Transverse colon (tissue), 4 donors: ENCODE measurements at regions not wholly inside any gene's neighbourhood (a gene's known extent, or its start where the extent isn't known, plus 50 kb on each side); places are given as distances from the start of the nearest gene placed in this dataset.
A peak's percentile ranks its signal among the peaks of the same experiment; 100 is the strongest.
"Not testable (repeated sequence)": the region's sequence is repeated elsewhere in the genome, so short reads cannot be mapped to it uniquely, and the experiment has no call there.

Experiments used
- DNase-seq: peaks from one replicate; pipeline ENCODE4 v3.0.0-alpha.2; 2019
- H3K27ac ChIP-seq, 4 donors: fragments of 200-600 bp; sonication (generic); 2 replicates each; pipeline ENCODE4 v1.5.1; 2016 to 2018; ENCODE audit warnings: inconsistent platforms in 4 of 4
- H3K27me3 ChIP-seq: fragments of 200-600 bp; sonication (generic); 2 replicates; pipeline ENCODE4 v1.5.1; 2017; ENCODE audit warnings: inconsistent platforms
- H3K36me3 ChIP-seq, 4 donors: fragments of 200-600 bp; sonication (generic); 2 replicates each; pipeline ENCODE4 v1.5.1; 2017 to 2019; ENCODE audit warnings: inconsistent platforms in 4 of 4
- H3K4me1 ChIP-seq, 4 donors: fragments of 200-600 bp; sonication (generic); 2 replicates each; pipeline ENCODE4 v1.5.1; 2017 to 2020; ENCODE audit warnings: inconsistent platforms in 4 of 4
- H3K4me3 ChIP-seq, 4 donors: fragments of 200-600 bp; sonication (generic); 1 replicate in 1 of 4; 2 replicates in 3 of 4; pipeline versions ENCODE4 v1.5.1 to v1.6.1; 2017 to 2019; ENCODE audit warnings: inconsistent platforms in 4 of 4
- H3K9me3 ChIP-seq, 2 donors: fragments of 200-600 bp; sonication (generic); 2 replicates each; pipeline ENCODE4 v1.5.1; 2017 to 2019; ENCODE audit warnings: inconsistent platforms in 2 of 2
- CTCF ChIP-seq, 5 experiments: fragments of 200-600 bp in 3 of 5; fragments of 450-650 bp in 2 of 5; sonication (generic) in 3 of 5; IDR thresholded peaks; 1 replicate in 2 of 5; 2 replicates in 3 of 5; pipeline ENCODE4 v1.5.1; 2016 to 2017; ENCODE audit warnings: antibody characterized with exemption in 5 of 5, inconsistent platforms in 3 of 5, mild to moderate bottlenecking in 2 of 5, moderate library complexity in 1 of 5
- EP300 ChIP-seq: sonication (generic); formaldehyde crosslinking; IDR thresholded peaks from one replicate; pipeline ENCODE4 v1.6.1; 2017; ENCODE audit warnings: antibody characterized with exemption, low read depth
- POLR2A ChIP-seq: fragments of 450-650 bp; IDR thresholded peaks from one replicate; pipeline ENCODE4 v1.6.1; 2016; ENCODE audit warnings: antibody characterized with exemption, mild to moderate bottlenecking, moderate library complexity
- POLR2AphosphoS5 ChIP-seq, 3 donors: sonication (generic); formaldehyde crosslinking; IDR thresholded peaks; one replicate each; pipeline ENCODE4 v1.6.1; 2016; ENCODE audit warnings: antibody characterized with exemption in 3 of 3
- WGBS, 2 donors: methylation state at CpG; one replicate each; pipeline ENCODE4 v1.1.5; 2018; ENCODE audit warnings: low coverage in 1 of 2; 5-methylcytosine and 5-hydroxymethylcytosine counted together
- in situ Hi-C, 4 donors: fragments of 200-750 bp; cut with MboI; loops; one replicate each; pipeline versions ENCODE4 v1.15.0 to v1.15.1; 2017; ENCODE audit warnings: low sequenced_read_pairs in 3 of 4, low pct_ligation_motif_present in 1 of 4, low pct_unique_long_range_greater_than_20kb in 1 of 4
- intact Hi-C: fragments of 100-400 bp; cut with DNase I; formaldehyde crosslinking; loops from one replicate; pipeline ENCODE4 v1.15.1; 2023; ENCODE audit warnings: low total_unique reads

GRCh38 chr13:28574617-28575142 is 79.8 kb upstream of the FLT1 start:
- Histone ChIP-seq H3K27ac (no peak overlapping the region), H3K36me3 (no peaks in the 10 kb centered on the region), H3K4me1 (no peaks in the 10 kb centered on the region), H3K27me3 (no peaks in the 10 kb centered on the region), H3K9me3 (no peaks in the 10 kb centered on the region), H3K4me3 (no peak overlapping the region)
- peak; percentile 46 for DNase-seq
- in situ Hi-C loops (no loop called here), intact Hi-C loops (no loop called here)
- TF ChIP-seq CTCF (IDR thresholded peaks at IDR 0.05) (no peak), POLR2AphosphoS5 (IDR thresholded peaks at IDR 0.05) (peak in 2 of 3 donors; percentile 8 to 54)
- 46 to 49% methylated on average over 9 to 10 of the region's 10 CpGs for WGBS, 2 donors

GRCh38 chr13:28573595-28574373 is 78.9 kb upstream of the FLT1 start:
- Histone ChIP-seq H3K4me3 (no peak overlapping the region), H3K9me3 (no peaks in the 10 kb centered on the region), H3K27ac (no peak overlapping the region), H3K27me3 (no peaks in the 10 kb centered on the region), H3K4me1 (no peaks in the 10 kb centered on the region), H3K36me3 (no peaks in the 10 kb centered on the region)
- DNase-seq, result no peak
- TF ChIP-seq EP300, result no peak
- TF ChIP-seq POLR2AphosphoS5 (IDR thresholded peaks at IDR 0.05), result no peak
- TF ChIP-seq POLR2A, result no peak
- TF ChIP-seq CTCF (IDR thresholded peaks at IDR 0.05), result no peak
- in situ Hi-C loops (no loop called here), intact Hi-C loops (no loop called here)
- 88 to 100% methylated on average over 2 to 11 of the region's 11 CpGs for WGBS, 2 donors

- in situ Hi-C loops (no loop called here), intact Hi-C loops (no loop called here)
- 93 to 97% methylated on average over 5 of the region's 5 CpGs for WGBS, 2 donors
- Histone ChIP-seq H3K27ac (no peak overlapping the region), H3K9me3 (no peaks in the 10 kb centered on the region), H3K4me1 (no peaks in the 10 kb centered on the region), H3K27me3 (no peaks in the 10 kb centered on the region), H3K4me3 (no peak overlapping the region), H3K36me3 (no peaks in the 10 kb centered on the region)
- DNase-seq, result no peak
- TF ChIP-seq POLR2A, result no peak
- TF ChIP-seq POLR2AphosphoS5 (IDR thresholded peaks at IDR 0.05), result no peak
- TF ChIP-seq EP300, result no peak
- TF ChIP-seq CTCF (IDR thresholded peaks at IDR 0.05), result no peak
Observed at GRCh38 chr13:28572871-28573270, 77.9 kb upstream of the FLT1 start.

- H3K9me3 ChIP-seq, H3K4me1 ChIP-seq, intact Hi-C loops, in situ Hi-C loops, H3K4me3 ChIP-seq, H3K27me3 ChIP-seq, DNase-seq, H3K27ac ChIP-seq, H3K36me3 ChIP-seq: not testable (repeated sequence)
- 88% methylated on average over 6 to 7 of the region's 7 CpGs for WGBS, 2 donors
Observed at GRCh38 chr13:28570356-28570755, 75.4 kb upstream of the FLT1 start.

- no peak for DNase-seq
- WGBS, 2 donors, result 84 to 88% methylated on average over 5 of the region's 5 CpGs
- intact Hi-C loops, result no loop called here
- Histone ChIP-seq H3K9me3 (no peaks in the 10 kb centered on the region), H3K4me1 (no peaks in the 10 kb centered on the region), H3K27ac (no peak overlapping the region), H3K27me3 (no peaks in the 10 kb centered on the region), H3K4me3 (no peak overlapping the region), H3K36me3 (no peaks in the 10 kb centered on the region)
- no peak for TF ChIP-seq POLR2A
- TF ChIP-seq EP300, result no peak
- no peak for TF ChIP-seq POLR2AphosphoS5 (IDR thresholded peaks at IDR 0.05)
- in situ Hi-C loops, result no loop called here
Observed at GRCh38 chr13:28569886-28570285, 75.0 kb upstream of the FLT1 start.
